ENCODE measurements at regions not wholly inside any gene's neighbourhood (a gene's known extent, or its start where the extent isn't known, plus 50 kb on each side); places are given as distances from the start of the nearest gene placed in this dataset.

GRCh38 chr2:5052905-5053304, 639.3 kb upstream of the SOX11 start:
- Histone ChIP-seq H3K9me3 (ENCODE audit: low read length) (no peaks in the 10 kb centered on the region), H3K4me3 (ENCODE audit: low read length) (no peak overlapping the region), H2AFZ (ENCODE audit: low read depth, low read length) (no peak overlapping the region), H3K36me3 (ENCODE audit: insufficient read depth, low read length) (no peaks in the 10 kb centered on the region), H3K4me1 (ENCODE audit: insufficient read depth, low read length) (peaks cover 6% of the 10 kb centered on the region), H3K27me3 (ENCODE audit: insufficient read depth, low read length) (no peaks in the 10 kb centered on the region)

- H3K9me3 ChIP-seq (ENCODE audit: low read length), result no peaks in the 10 kb centered on the region
- no peaks in the 10 kb centered on the region for H3K36me3 ChIP-seq (ENCODE audit: insufficient read depth, low read length)
- H3K27me3 ChIP-seq (ENCODE audit: insufficient read depth, low read length), result no peaks in the 10 kb centered on the region
- peaks cover 20% of the 10 kb centered on the region for H3K4me1 ChIP-seq (ENCODE audit: insufficient read depth, low read length)
- H3K4me3 ChIP-seq (ENCODE audit: low read length), result no peak overlapping the region
- H2AFZ ChIP-seq (ENCODE audit: low read depth, low read length), result no peak overlapping the region
Observed at GRCh38 chr2:5057891-5058351, 634.3 kb upstream of the SOX11 start.

GRCh38 chr2:5060956-5061355, 631.2 kb upstream of the SOX11 start:
- Histone ChIP-seq H3K4me1 (ENCODE audit: insufficient read depth, low read length) (peaks cover 20% of the 10 kb centered on the region), H3K4me3 (ENCODE audit: low read length) (no peak overlapping the region), H3K27me3 (ENCODE audit: insufficient read depth, low read length) (no peaks in the 10 kb centered on the region), H2AFZ (ENCODE audit: low read depth, low read length) (no peak overlapping the region), H3K36me3 (ENCODE audit: insufficient read depth, low read length) (no peaks in the 10 kb centered on the region), H3K9me3 (ENCODE audit: low read length) (no peaks in the 10 kb centered on the region)

- Histone ChIP-seq H3K36me3 (ENCODE audit: insufficient read depth, low read length) (no peaks in the 10 kb centered on the region), H3K4me1 (ENCODE audit: insufficient read depth, low read length) (no peaks in the 10 kb centered on the region), H3K9me3 (ENCODE audit: low read length) (no peaks in the 10 kb centered on the region), H2AFZ (ENCODE audit: low read depth, low read length) (no peak overlapping the region), H3K4me3 (ENCODE audit: low read length) (no peak overlapping the region), H3K27me3 (ENCODE audit: insufficient read depth, low read length) (no peaks in the 10 kb centered on the region)
Observed at GRCh38 chr2:5064687-5065086, 627.5 kb upstream of the SOX11 start.

GRCh38 chr2:5067816-5068215, 624.4 kb upstream of the SOX11 start:
- Histone ChIP-seq H3K4me1 (ENCODE audit: insufficient read depth, low read length) (peaks cover 7% of the 10 kb centered on the region), H2AFZ (ENCODE audit: low read depth, low read length) (no peak overlapping the region), H3K9me3 (ENCODE audit: low read length) (no peaks in the 10 kb centered on the region), H3K36me3 (ENCODE audit: insufficient read depth, low read length) (no peaks in the 10 kb centered on the region), H3K27me3 (ENCODE audit: insufficient read depth, low read length) (no peaks in the 10 kb centered on the region), H3K4me3 (ENCODE audit: low read length) (no peak overlapping the region)

- Histone ChIP-seq H2AFZ (ENCODE audit: low read depth, low read length) (no peak overlapping the region), H3K27me3 (ENCODE audit: insufficient read depth, low read length) (no peaks in the 10 kb centered on the region), H3K9me3 (ENCODE audit: low read length) (no peaks in the 10 kb centered on the region), H3K4me1 (ENCODE audit: insufficient read depth, low read length) (peaks cover 7% of the 10 kb centered on the region), H3K4me3 (ENCODE audit: low read length) (no peak overlapping the region), H3K36me3 (ENCODE audit: insufficient read depth, low read length) (no peaks in the 10 kb centered on the region)
Observed at GRCh38 chr2:5070257-5070656, 621.9 kb upstream of the SOX11 start.

GRCh38 chr2:5074733-5075132, 617.5 kb upstream of the SOX11 start:
- H3K4me1 ChIP-seq (ENCODE audit: insufficient read depth, low read length), result peaks cover 12% of the 10 kb centered on the region
- no peak overlapping the region for H2AFZ ChIP-seq (ENCODE audit: low read depth, low read length)
- H3K9me3 ChIP-seq (ENCODE audit: low read length), result no peaks in the 10 kb centered on the region
- H3K27me3 ChIP-seq (ENCODE audit: insufficient read depth, low read length), result no peaks in the 10 kb centered on the region
- H3K36me3 ChIP-seq (ENCODE audit: insufficient read depth, low read length), result no peaks in the 10 kb centered on the region
- no peak overlapping the region for H3K4me3 ChIP-seq (ENCODE audit: low read length)

- H2AFZ ChIP-seq (ENCODE audit: low read depth, low read length), result no peak overlapping the region
- peaks cover 5% of the 10 kb centered on the region for H3K4me1 ChIP-seq (ENCODE audit: insufficient read depth, low read length)
- no peaks in the 10 kb centered on the region for H3K27me3 ChIP-seq (ENCODE audit: insufficient read depth, low read length)
- no peaks in the 10 kb centered on the region for H3K36me3 ChIP-seq (ENCODE audit: insufficient read depth, low read length)
- H3K4me3 ChIP-seq (ENCODE audit: low read length), result no peak overlapping the region
- no peaks in the 10 kb centered on the region for H3K9me3 ChIP-seq (ENCODE audit: low read length)
Observed at GRCh38 chr2:5076599-5076998, 615.6 kb upstream of the SOX11 start.

- H3K4me3 ChIP-seq (ENCODE audit: low read length), result no peak overlapping the region
- no peaks in the 10 kb centered on the region for H3K9me3 ChIP-seq (ENCODE audit: low read length)
- peaks cover 5% of the 10 kb centered on the region for H3K4me1 ChIP-seq (ENCODE audit: insufficient read depth, low read length)
- H3K27me3 ChIP-seq (ENCODE audit: insufficient read depth, low read length), result no peaks in the 10 kb centered on the region
- no peaks in the 10 kb centered on the region for H3K36me3 ChIP-seq (ENCODE audit: insufficient read depth, low read length)
- H2AFZ ChIP-seq (ENCODE audit: low read depth, low read length), result no peak overlapping the region
Observed at GRCh38 chr2:5077479-5078089, 614.6 kb upstream of the SOX11 start.

GRCh38 chr2:5083402-5083801, 608.8 kb upstream of the SOX11 start:
- H3K4me3 ChIP-seq (ENCODE audit: low read length), result no peak overlapping the region
- H3K4me1 ChIP-seq (ENCODE audit: insufficient read depth, low read length), result peaks cover 2% of the 10 kb centered on the region
- H3K36me3 ChIP-seq (ENCODE audit: insufficient read depth, low read length), result no peaks in the 10 kb centered on the region
- H2AFZ ChIP-seq (ENCODE audit: low read depth, low read length), result no peak overlapping the region
- H3K9me3 ChIP-seq (ENCODE audit: low read length), result no peaks in the 10 kb centered on the region
- H3K27me3 ChIP-seq (ENCODE audit: insufficient read depth, low read length), result no peaks in the 10 kb centered on the region

GRCh38 chr2:5089409-5089808, 602.8 kb upstream of the SOX11 start:
- Histone ChIP-seq H3K27me3 (ENCODE audit: insufficient read depth, low read length) (no peaks in the 10 kb centered on the region), H3K36me3 (ENCODE audit: insufficient read depth, low read length) (no peaks in the 10 kb centered on the region), H3K4me3 (ENCODE audit: low read length) (no peak overlapping the region), H2AFZ (ENCODE audit: low read depth, low read length) (no peak overlapping the region), H3K9me3 (ENCODE audit: low read length) (no peaks in the 10 kb centered on the region), H3K4me1 (ENCODE audit: insufficient read depth, low read length) (peaks cover 13% of the 10 kb centered on the region)

- Histone ChIP-seq H3K27me3 (ENCODE audit: insufficient read depth, low read length) (no peaks in the 10 kb centered on the region), H3K9me3 (ENCODE audit: low read length) (no peaks in the 10 kb centered on the region), H2AFZ (ENCODE audit: low read depth, low read length) (no peak overlapping the region), H3K36me3 (ENCODE audit: insufficient read depth, low read length) (no peaks in the 10 kb centered on the region), H3K4me3 (ENCODE audit: low read length) (no peak overlapping the region), H3K4me1 (ENCODE audit: insufficient read depth, low read length) (peaks cover 13% of the 10 kb centered on the region)
Observed at GRCh38 chr2:5093056-5093455, 599.1 kb upstream of the SOX11 start.

GRCh38 chr2:5093518-5093917, 598.7 kb upstream of the SOX11 start:
- Histone ChIP-seq H3K27me3 (ENCODE audit: insufficient read depth, low read length) (no peaks in the 10 kb centered on the region), H3K36me3 (ENCODE audit: insufficient read depth, low read length) (no peaks in the 10 kb centered on the region), H3K4me3 (ENCODE audit: low read length) (no peak overlapping the region), H2AFZ (ENCODE audit: low read depth, low read length) (no peak overlapping the region), H3K4me1 (ENCODE audit: insufficient read depth, low read length) (peaks cover 10% of the 10 kb centered on the region), H3K9me3 (ENCODE audit: low read length) (no peaks in the 10 kb centered on the region)

GRCh38 chr2:5094192-5094591, 598.0 kb upstream of the SOX11 start:
- no peaks in the 10 kb centered on the region for H3K9me3 ChIP-seq (ENCODE audit: low read length)
- H2AFZ ChIP-seq (ENCODE audit: low read depth, low read length), result no peak overlapping the region
- H3K36me3 ChIP-seq (ENCODE audit: insufficient read depth, low read length), result no peaks in the 10 kb centered on the region
- no peaks in the 10 kb centered on the region for H3K27me3 ChIP-seq (ENCODE audit: insufficient read depth, low read length)
- peaks cover 3% of the 10 kb centered on the region for H3K4me1 ChIP-seq (ENCODE audit: insufficient read depth, low read length)
- no peak overlapping the region for H3K4me3 ChIP-seq (ENCODE audit: low read length)

All from neuron (in vitro differentiated cells).